Neural cell (in vitro differentiated cells): ENCODE measurements at regions not wholly inside any gene's neighbourhood (a gene's known extent, or its start where the extent isn't known, plus 50 kb on each side); places are given as distances from the start of the nearest gene placed in this dataset.

Experiments used
- H2AFZ ChIP-seq: fragments of 200-600, 300-800 bp; sonication (generic), shearing (Covaris generic); 2 replicates; pipeline ENCODE4 v1.6.0; 2014; ENCODE audit warnings: low read depth, mild to moderate bottlenecking, antibody characterized with exemption, low read length, moderate library complexity
- H3F3A ChIP-seq: fragments of 200-600 bp; shearing (Covaris generic); 2 replicates; pipeline ENCODE4 v1.6.1; 2016; ENCODE audit warnings: mild to moderate bottlenecking, moderate library complexity, mixed read lengths, antibody characterized with exemption, low read length; ENCODE audit not compliant: insufficient read depth, poor library complexity, severe bottlenecking
- H3K27ac ChIP-seq: fragments of 200-600, 300-800 bp; sonication (generic), shearing (Covaris generic); 2 replicates; pipeline ENCODE4 v1.5.1; 2014; ENCODE audit warnings: mild to moderate bottlenecking, low read length, moderate library complexity
- H3K27me3 ChIP-seq: fragments of 300-800, 200-600 bp; sonication (generic), shearing (Covaris generic); 2 replicates; pipeline ENCODE4 v1.6.0; 2014; ENCODE audit warnings: mild to moderate bottlenecking, low read depth, low read length, moderate library complexity; ENCODE audit not compliant: insufficient read depth
- H3K36me3 ChIP-seq: fragments of 300-800, 200-600 bp; sonication (generic), shearing (Covaris generic); 2 replicates; pipeline ENCODE4 v1.5.1; 2014; ENCODE audit warnings: mild to moderate bottlenecking, antibody characterized with exemption, low read length, moderate library complexity; ENCODE audit not compliant: insufficient read depth
- H3K4me2 ChIP-seq: fragments of 300-800, 200-600 bp; sonication (generic), shearing (Covaris generic); 2 replicates; pipeline ENCODE4 v1.6.0; 2014; ENCODE audit warnings: mild to moderate bottlenecking, low read length
- H3K4me3 ChIP-seq: fragments of 300-800, 200-600 bp; sonication (generic), shearing (Covaris generic); 2 replicates; pipeline ENCODE4 v1.5.1; 2014; ENCODE audit warnings: mild to moderate bottlenecking, low read length, moderate library complexity
- H3K79me2 ChIP-seq: fragments of 200-600 bp; shearing (Covaris generic); replicated peaks from 2 replicates; pipeline ENCODE4 v1.6.0; 2014; ENCODE audit warnings: mild to moderate bottlenecking, low read length, moderate library complexity; ENCODE audit not compliant: insufficient read depth
- H3K9ac ChIP-seq: fragments of 300-800, 200-600 bp; sonication (generic), shearing (Covaris generic); 2 replicates; pipeline ENCODE4 v1.6.1; 2016; ENCODE audit warnings: mild to moderate bottlenecking, low read length, mixed read lengths
- H3K9me2 ChIP-seq: fragments of 200-600 bp; shearing (Covaris generic); 2 replicates; pipeline ENCODE4 v1.6.1; 2016; ENCODE audit warnings: mild to moderate bottlenecking, low read length, mixed read lengths; ENCODE audit not compliant: insufficient read depth
- H3K9me3 ChIP-seq: fragments of 200-600, 300-800 bp; sonication (generic), shearing (Covaris generic); 2 replicates; pipeline ENCODE4 v1.6.1; 2016; ENCODE audit warnings: mild to moderate bottlenecking, mixed run types, low read length, moderate library complexity, mixed read lengths
- H4K20me1 ChIP-seq: fragments of 200-600 bp; shearing (Covaris generic); 2 replicates; pipeline ENCODE4 v1.6.1; 2016; ENCODE audit warnings: mild to moderate bottlenecking, mixed run types; ENCODE audit not compliant: insufficient read depth
- CTCF ChIP-seq: fragments of 450-650 bp; IDR thresholded peaks from 2 replicates; pipeline ENCODE4 v1.5.1; 2014; ENCODE audit warnings: antibody characterized with exemption, mild to moderate bottlenecking, moderate library complexity; ENCODE audit not compliant: poor library complexity, severe bottlenecking
- EP300 ChIP-seq: fragments of 450-650 bp; conservative IDR thresholded peaks from 2 replicates; pipeline ENCODE4 v1.6.1; 2014; ENCODE audit warnings: antibody characterized with exemption, mild to moderate bottlenecking, moderate library complexity; ENCODE audit not compliant: poor library complexity, severe bottlenecking
- EZH2 ChIP-seq: fragments of 200-600, 300-800 bp; shearing (Covaris generic), sonication (generic); IDR thresholded peaks from 2 replicates; pipeline ENCODE4 v1.6.1; 2014; ENCODE audit warnings: antibody characterized with exemption, low read length, borderline replicate concordance, mild to moderate bottlenecking; ENCODE audit not compliant: insufficient read depth, poor library complexity, severe bottlenecking
- MXI1 ChIP-seq: fragments of 450-650 bp; conservative IDR thresholded peaks from 2 replicates; pipeline ENCODE4 v1.6.1; 2014; ENCODE audit warnings: antibody characterized with exemption, mild to moderate bottlenecking; ENCODE audit not compliant: poor library complexity, severe bottlenecking
- POLR2AphosphoS5 ChIP-seq: IDR thresholded peaks from 2 replicates; pipeline ENCODE4 v1.6.1; 2012
- RAD21 ChIP-seq: fragments of 450-650 bp; conservative IDR thresholded peaks from 2 replicates; pipeline ENCODE4 v1.6.1; 2014; ENCODE audit warnings: antibody characterized with exemption, mild to moderate bottlenecking, moderate library complexity
- REST ChIP-seq: IDR thresholded peaks from 2 replicates; pipeline ENCODE4 v1.6.1; 2012; ENCODE audit warnings: borderline replicate concordance
- SMC3 ChIP-seq: fragments of 450-650 bp; conservative IDR thresholded peaks from 2 replicates; pipeline ENCODE4 v1.6.1; 2014; ENCODE audit warnings: antibody characterized with exemption, mild to moderate bottlenecking, moderate library complexity; ENCODE audit not compliant: poor library complexity
- TAF1 ChIP-seq: IDR thresholded peaks from 2 replicates; pipeline ENCODE4 v1.6.1; 2012; ENCODE audit warnings: low read depth

- Histone ChIP-seq H3K36me3 (no peaks in the 10 kb centered on the region), H2AFZ (no peak overlapping the region), H3F3A (no peaks in the 10 kb centered on the region), H3K4me2 (no peak overlapping the region), H3K79me2 (no peaks in the 10 kb centered on the region), H3K27me3 (no peaks in the 10 kb centered on the region), H4K20me1 (no peaks in the 10 kb centered on the region), H3K4me3 (no peak overlapping the region), H3K9me2 (no peaks in the 10 kb centered on the region), H3K9me3 (no peaks in the 10 kb centered on the region), H3K9ac (no peak overlapping the region), H3K27ac (no peak overlapping the region)
- TF ChIP-seq REST (no peak), MXI1 (no peak), EP300 (no peak), EZH2 (no peak), RAD21 (no peak), POLR2AphosphoS5 (no peak), CTCF (no peak), SMC3 (no peak), TAF1 (no peak)
Measured at GRCh38 chr9:17996728-17997127, 417.9 kb downstream of the SH3GL2 start.

GRCh38 chr9:18002718-18003438 lies 424.0 kb downstream of the SH3GL2 start:
- Histone ChIP-seq H3K9ac (no peak overlapping the region), H3K27ac (no peak overlapping the region), H3K4me3 (no peak overlapping the region), H3F3A (no peaks in the 10 kb centered on the region), H3K4me2 (no peak overlapping the region), H3K79me2 (no peaks in the 10 kb centered on the region), H3K9me2 (no peaks in the 10 kb centered on the region), H3K36me3 (no peaks in the 10 kb centered on the region), H2AFZ (no peak overlapping the region), H4K20me1 (no peaks in the 10 kb centered on the region), H3K27me3 (no peaks in the 10 kb centered on the region), H3K9me3 (no peaks in the 10 kb centered on the region)
- no peak for TF ChIP-seq EP300
- TF ChIP-seq EZH2, result no peak
- no peak for TF ChIP-seq SMC3
- TF ChIP-seq CTCF, result no peak
- TF ChIP-seq RAD21, result no peak
- TF ChIP-seq REST, result no peak
- no peak for TF ChIP-seq MXI1
- no peak for TF ChIP-seq TAF1
